HG03565 (cell line): ENCODE measurements at regions not wholly inside any gene's neighbourhood (a gene's known extent, or its start where the extent isn't known, plus 50 kb on each side); places are given as distances from the start of the nearest gene placed in this dataset.
"Not testable (repeated sequence)": the region's sequence is repeated elsewhere in the genome, so short reads cannot be mapped to it uniquely, and the experiment has no call there.

ENCODE experiments used
- ATAC-seq: cut with Tn5 transposase; IDR thresholded peaks from one replicate; pipeline ENCODE4 v1.9.1; 2021; ENCODE audit warnings: mild to moderate bottlenecking, moderate library complexity; ENCODE audit not compliant: unreplicated experiment

- ATAC-seq, result no peak
Measured at GRCh38 chr13:69109891-69110525, 997.6 kb upstream of the ATXN8OS start.

GRCh38 chr13:69108486-69108885 lies 999.1 kb upstream of the ATXN8OS start:
- ATAC-seq, result no peak

GRCh38 chr13:69107436-69107835 lies 1000.2 kb upstream of the ATXN8OS start:
- no peak for ATAC-seq

GRCh38 chr13:69101841-69102240 lies 1005.8 kb upstream of the ATXN8OS start:
- no peak for ATAC-seq

GRCh38 chr13:69094485-69094884 lies 1013.1 kb upstream of the ATXN8OS start:
- no peak for ATAC-seq

- ATAC-seq, result no peak
Measured at GRCh38 chr13:69092615-69093322, 1014.9 kb upstream of the ATXN8OS start.

GRCh38 chr13:69077267-69077666 lies 1030.4 kb upstream of the ATXN8OS start:
- ATAC-seq, result no peak

- no peak for ATAC-seq
Measured at GRCh38 chr13:69069554-69070133, 1038.0 kb upstream of the ATXN8OS start.

GRCh38 chr13:69050696-69051095 lies 1056.9 kb upstream of the ATXN8OS start:
- no peak for ATAC-seq

- ATAC-seq, result no peak
Measured at GRCh38 chr13:69044629-69045028, 1063.0 kb upstream of the ATXN8OS start.

GRCh38 chr13:69040898-69041297 lies 1066.7 kb upstream of the ATXN8OS start:
- ATAC-seq, result no peak

- no peak for ATAC-seq
Measured at GRCh38 chr13:69035771-69036170, 1071.9 kb upstream of the ATXN8OS start.

GRCh38 chr13:69028936-69029335 lies 1078.7 kb upstream of the ATXN8OS start:
- ATAC-seq, result no peak

GRCh38 chr13:69020120-69020519 lies 1087.5 kb upstream of the ATXN8OS start:
- ATAC-seq, result no peak

- ATAC-seq, result not testable (repeated sequence)
Measured at GRCh38 chr13:69018173-69018572, 1089.5 kb upstream of the ATXN8OS start.

GRCh38 chr13:69010789-69011188 lies 1096.8 kb upstream of the ATXN8OS start:
- ATAC-seq, result no peak

GRCh38 chr13:69008499-69008898 lies 1099.1 kb upstream of the ATXN8OS start:
- ATAC-seq, result no peak

GRCh38 chr13:68998056-68998455 lies 1109.6 kb upstream of the ATXN8OS start:
- no peak for ATAC-seq

GRCh38 chr13:68996668-68997025 lies 1111.0 kb upstream of the ATXN8OS start:
- ATAC-seq, result no peak

- ATAC-seq, result no peak
Measured at GRCh38 chr13:68995972-68996667, 1111.5 kb upstream of the ATXN8OS start.

- ATAC-seq, result no peak
Measured at GRCh38 chr13:68993154-68993553, 1114.5 kb upstream of the ATXN8OS start.

GRCh38 chr13:68988176-68988575 lies 1119.5 kb upstream of the ATXN8OS start:
- ATAC-seq, result no peak
